ENCODE measurements at regions not wholly inside any gene's neighbourhood (a gene's known extent, or its start where the extent isn't known, plus 50 kb on each side); places are given as distances from the start of the nearest gene placed in this dataset.

GRCh38 chr2:181130686-181131085 is 150.3 kb downstream of the UBE2E3 start:
- FAIRE-seq: no peak
- DNase-seq (ENCODE audit: insufficient read length): no peak
- TF ChIP-seq TAF1 (IDR thresholded peaks at IDR 0.05; ENCODE audit: borderline replicate concordance, low read depth, low read length) (no peak), POLR2A (IDR thresholded peaks at IDR 0.05; ENCODE audit: low read depth, low read length) (no peak), POLR2AphosphoS5 (IDR thresholded peaks at IDR 0.05; ENCODE audit: low read depth, low read length) (no peak)

- peak; percentile 62 for FAIRE-seq
- no peak for DNase-seq (ENCODE audit: insufficient read length)
- TF ChIP-seq POLR2AphosphoS5 (IDR thresholded peaks at IDR 0.05; ENCODE audit: low read depth, low read length) (no peak), POLR2A (IDR thresholded peaks at IDR 0.05; ENCODE audit: low read depth, low read length) (no peak), TAF1 (IDR thresholded peaks at IDR 0.05; ENCODE audit: borderline replicate concordance, low read depth, low read length) (no peak)
These were observed 151.2 kb downstream of the UBE2E3 start for GRCh38 chr2:181131584-181131983.

GRCh38 chr2:181138816-181139215 is 158.4 kb downstream of the UBE2E3 start:
- TF ChIP-seq POLR2AphosphoS5 (IDR thresholded peaks at IDR 0.05; ENCODE audit: low read depth, low read length): no peak
- no peak for TF ChIP-seq TAF1 (IDR thresholded peaks at IDR 0.05; ENCODE audit: borderline replicate concordance, low read depth, low read length)
- TF ChIP-seq POLR2A (IDR thresholded peaks at IDR 0.05; ENCODE audit: low read depth, low read length): no peak
- FAIRE-seq (peak; percentile 51), DNase-seq (ENCODE audit: insufficient read length) (no peak)

- FAIRE-seq (no peak), DNase-seq (ENCODE audit: insufficient read length) (no peak)
- no peak for TF ChIP-seq POLR2A (IDR thresholded peaks at IDR 0.05; ENCODE audit: low read depth, low read length)
- TF ChIP-seq TAF1 (IDR thresholded peaks at IDR 0.05; ENCODE audit: borderline replicate concordance, low read depth, low read length): no peak
- TF ChIP-seq POLR2AphosphoS5 (IDR thresholded peaks at IDR 0.05; ENCODE audit: low read depth, low read length): no peak
These were observed 159.4 kb downstream of the UBE2E3 start for GRCh38 chr2:181139831-181140230.

GRCh38 chr2:181140414-181140813 is 160.0 kb downstream of the UBE2E3 start:
- DNase-seq (ENCODE audit: insufficient read length) (no peak), FAIRE-seq (no peak)
- TF ChIP-seq POLR2AphosphoS5 (IDR thresholded peaks at IDR 0.05; ENCODE audit: low read depth, low read length) (no peak), TAF1 (IDR thresholded peaks at IDR 0.05; ENCODE audit: borderline replicate concordance, low read depth, low read length) (no peak), POLR2A (IDR thresholded peaks at IDR 0.05; ENCODE audit: low read depth, low read length) (no peak)

GRCh38 chr2:181140928-181141327 is 160.5 kb downstream of the UBE2E3 start:
- TF ChIP-seq TAF1 (IDR thresholded peaks at IDR 0.05; ENCODE audit: borderline replicate concordance, low read depth, low read length): no peak
- TF ChIP-seq POLR2AphosphoS5 (IDR thresholded peaks at IDR 0.05; ENCODE audit: low read depth, low read length): no peak
- TF ChIP-seq POLR2A (IDR thresholded peaks at IDR 0.05; ENCODE audit: low read depth, low read length): no peak
- no peak for DNase-seq (ENCODE audit: insufficient read length)
- peak; percentile 66 for FAIRE-seq

- TF ChIP-seq POLR2AphosphoS5 (IDR thresholded peaks at IDR 0.05; ENCODE audit: low read depth, low read length): no peak
- TF ChIP-seq TAF1 (IDR thresholded peaks at IDR 0.05; ENCODE audit: borderline replicate concordance, low read depth, low read length): no peak
- no peak for TF ChIP-seq POLR2A (IDR thresholded peaks at IDR 0.05; ENCODE audit: low read depth, low read length)
- FAIRE-seq (no peak), DNase-seq (ENCODE audit: insufficient read length) (no peak)
These were observed 161.3 kb downstream of the UBE2E3 start for GRCh38 chr2:181141676-181142075.

- TF ChIP-seq TAF1 (IDR thresholded peaks at IDR 0.05; ENCODE audit: borderline replicate concordance, low read depth, low read length) (no peak), POLR2AphosphoS5 (IDR thresholded peaks at IDR 0.05; ENCODE audit: low read depth, low read length) (no peak), POLR2A (IDR thresholded peaks at IDR 0.05; ENCODE audit: low read depth, low read length) (no peak)
- peak; percentile 44 for FAIRE-seq
- DNase-seq (ENCODE audit: insufficient read length): no peak
These were observed 162.1 kb downstream of the UBE2E3 start for GRCh38 chr2:181142514-181142913.

GRCh38 chr2:181143790-181144300 is 163.4 kb downstream of the UBE2E3 start:
- no peak for DNase-seq (ENCODE audit: insufficient read length)
- FAIRE-seq: no peak
- TF ChIP-seq POLR2A (IDR thresholded peaks at IDR 0.05; ENCODE audit: low read depth, low read length): no peak
- TF ChIP-seq TAF1 (IDR thresholded peaks at IDR 0.05; ENCODE audit: borderline replicate concordance, low read depth, low read length): no peak
- TF ChIP-seq POLR2AphosphoS5 (IDR thresholded peaks at IDR 0.05; ENCODE audit: low read depth, low read length): no peak

- FAIRE-seq: no peak
- TF ChIP-seq POLR2AphosphoS5 (IDR thresholded peaks at IDR 0.05; ENCODE audit: low read depth, low read length): no peak
- DNase-seq (ENCODE audit: insufficient read length): no peak
These were observed 165.2 kb downstream of the UBE2E3 start for GRCh38 chr2:181145645-181146044.

GRCh38 chr2:181146171-181146570 is 165.8 kb downstream of the UBE2E3 start:
- TF ChIP-seq POLR2AphosphoS5 (IDR thresholded peaks at IDR 0.05; ENCODE audit: low read depth, low read length) (no peak), POLR2A (IDR thresholded peaks at IDR 0.05; ENCODE audit: low read depth, low read length) (no peak), TAF1 (IDR thresholded peaks at IDR 0.05; ENCODE audit: borderline replicate concordance, low read depth, low read length) (no peak)
- FAIRE-seq: no peak
- no peak for DNase-seq (ENCODE audit: insufficient read length)

- FAIRE-seq: no peak
- no peak for DNase-seq (ENCODE audit: insufficient read length)
- TF ChIP-seq POLR2AphosphoS5 (IDR thresholded peaks at IDR 0.05; ENCODE audit: low read depth, low read length) (no peak), POLR2A (IDR thresholded peaks at IDR 0.05; ENCODE audit: low read depth, low read length) (no peak), TAF1 (IDR thresholded peaks at IDR 0.05; ENCODE audit: borderline replicate concordance, low read depth, low read length) (no peak)
These were observed 168.7 kb downstream of the UBE2E3 start for GRCh38 chr2:181149056-181149455.

GRCh38 chr2:181152226-181152625 is 171.8 kb downstream of the UBE2E3 start:
- DNase-seq (ENCODE audit: insufficient read length) (no peak), FAIRE-seq (no peak)
- no peak for TF ChIP-seq POLR2AphosphoS5 (IDR thresholded peaks at IDR 0.05; ENCODE audit: low read depth, low read length)
- no peak for TF ChIP-seq TAF1 (IDR thresholded peaks at IDR 0.05; ENCODE audit: borderline replicate concordance, low read depth, low read length)

Data from GM12892 (cell line).